ENCODE measurements at regions not wholly inside any gene's neighbourhood (a gene's known extent, or its start where the extent isn't known, plus 50 kb on each side); places are given as distances from the start of the nearest gene placed in this dataset.

GRCh38 chr4:1515763-1516162 is 109.5 kb upstream of the NKX1-1 start:
- TF ChIP-seq POLR2A (IDR thresholded peaks at IDR 0.05) (no peak), CTCF (IDR thresholded peaks at IDR 0.05) (no peak)
